ENCODE measurements at regions not wholly inside any gene's neighbourhood (a gene's known extent, or its start where the extent isn't known, plus 50 kb on each side); places are given as distances from the start of the nearest gene placed in this dataset.
"Not testable (repeated sequence)": the region's sequence is repeated elsewhere in the genome, so short reads cannot be mapped to it uniquely, and the experiment has no call there.

GRCh38 chr2:215830304-215830703 is 183.0 kb downstream of the MREG start:
- no peak for DNase-seq

GRCh38 chr2:215829261-215829660 is 184.1 kb downstream of the MREG start:
- DNase-seq = no peak

DNA sequence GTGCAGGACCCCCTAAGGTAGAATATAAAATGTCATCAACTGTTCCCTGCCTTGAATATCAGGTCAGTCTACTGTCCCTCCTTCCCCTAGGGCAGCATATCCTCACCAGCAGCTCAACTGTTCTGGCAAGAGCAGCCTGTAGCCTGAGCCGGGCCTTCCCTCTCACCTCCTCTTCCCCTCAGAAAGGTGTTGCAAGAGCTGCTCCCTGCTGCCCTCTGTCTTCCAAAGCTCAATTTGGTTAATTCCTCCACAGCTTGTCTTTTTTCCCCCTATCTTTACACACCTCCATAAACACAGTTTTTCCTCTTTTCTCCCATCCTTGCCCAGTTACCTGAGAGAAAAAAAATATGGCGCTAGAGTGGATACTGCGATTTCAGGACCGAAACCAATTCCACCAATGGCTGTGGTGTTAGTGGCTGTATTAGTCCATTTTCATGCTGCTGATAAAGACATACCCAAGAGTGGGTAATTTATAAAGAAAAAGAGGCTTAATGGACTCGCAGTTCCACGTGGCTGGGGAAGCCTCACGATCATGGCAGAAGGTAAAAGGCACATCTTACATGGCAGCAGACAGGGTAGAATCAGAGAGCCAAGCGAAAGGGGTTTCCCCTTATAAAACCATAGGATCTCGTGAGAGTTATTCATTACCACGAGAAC is 184.7 kb downstream of the MREG start:
- no peak for DNase-seq

DNA sequence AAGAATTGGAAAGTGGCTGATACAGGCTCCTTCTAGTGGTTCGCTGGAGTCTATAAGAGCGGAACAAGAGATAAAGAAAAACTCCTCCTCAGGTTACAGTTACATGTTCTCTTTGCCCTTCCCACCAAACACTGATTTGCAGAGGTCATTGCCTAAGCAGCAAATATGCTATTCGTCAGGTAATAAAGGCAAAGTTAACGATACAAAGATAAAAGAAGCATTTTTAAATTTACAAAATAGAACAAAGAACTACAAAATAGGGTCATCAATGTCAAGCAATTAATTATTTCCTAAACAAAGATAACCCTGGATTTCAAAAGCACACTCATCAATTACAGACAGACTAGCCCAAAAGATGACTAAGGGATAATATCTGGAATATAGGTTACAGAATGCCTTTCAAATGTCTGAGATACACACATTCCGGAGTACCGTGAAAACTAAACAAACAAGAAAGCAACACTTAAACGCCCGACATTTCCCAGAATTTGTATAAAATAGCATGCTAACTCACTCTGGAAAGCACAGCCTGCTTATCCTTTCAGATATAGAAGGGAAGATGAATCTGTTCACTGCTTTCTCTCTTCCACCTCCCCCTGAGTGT is 186.4 kb downstream of the MREG start:
- DNase-seq = no peak

GRCh38 chr2:215826376-215826775 is 187.0 kb downstream of the MREG start:
- no peak for DNase-seq

GRCh38 chr2:215825707-215826106 is 187.6 kb downstream of the MREG start:
- DNase-seq = no peak

DNA sequence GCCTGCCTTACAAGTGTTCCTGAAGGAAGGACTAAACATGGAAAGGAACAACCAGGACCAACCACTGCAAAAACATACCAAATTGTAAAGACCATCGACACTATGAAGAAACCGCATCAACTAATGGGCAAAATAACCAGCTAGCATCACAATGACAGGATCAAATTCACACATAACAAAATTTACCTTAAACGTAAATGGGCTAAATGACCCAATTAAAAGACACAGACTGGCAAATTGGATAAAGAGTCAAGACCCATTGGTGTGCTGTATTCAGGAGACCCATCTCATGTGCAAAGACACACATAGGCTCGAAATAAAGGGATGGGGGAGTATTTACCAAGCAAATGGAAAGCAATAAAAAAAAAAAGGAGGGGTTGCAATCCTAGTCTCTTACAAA is 192.1 kb downstream of the MREG start:
- DNase-seq = not testable (repeated sequence)

GRCh38 chr2:215819713-215820112 is 193.6 kb downstream of the MREG start:
- not testable (repeated sequence) for DNase-seq

DNA sequence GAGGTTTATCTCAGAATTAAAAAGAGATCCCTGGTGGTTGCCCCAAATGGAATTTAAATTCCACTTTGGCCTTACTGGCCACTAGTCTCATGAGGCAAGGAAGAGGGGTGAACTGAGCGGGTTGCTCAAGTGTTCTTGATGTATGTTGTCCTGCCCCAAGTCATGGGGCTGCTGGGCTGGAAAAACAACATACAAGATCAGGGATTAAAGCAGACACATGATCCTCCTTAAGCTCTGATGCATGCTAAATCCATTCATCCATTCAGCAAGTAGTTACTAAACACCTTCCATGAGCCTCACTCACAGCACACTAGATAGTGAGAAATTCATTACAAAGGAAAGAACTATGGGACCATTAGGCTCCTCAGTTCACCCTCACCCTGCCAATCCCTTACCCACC is 196.3 kb downstream of the MREG start:
- no peak for DNase-seq

DNA sequence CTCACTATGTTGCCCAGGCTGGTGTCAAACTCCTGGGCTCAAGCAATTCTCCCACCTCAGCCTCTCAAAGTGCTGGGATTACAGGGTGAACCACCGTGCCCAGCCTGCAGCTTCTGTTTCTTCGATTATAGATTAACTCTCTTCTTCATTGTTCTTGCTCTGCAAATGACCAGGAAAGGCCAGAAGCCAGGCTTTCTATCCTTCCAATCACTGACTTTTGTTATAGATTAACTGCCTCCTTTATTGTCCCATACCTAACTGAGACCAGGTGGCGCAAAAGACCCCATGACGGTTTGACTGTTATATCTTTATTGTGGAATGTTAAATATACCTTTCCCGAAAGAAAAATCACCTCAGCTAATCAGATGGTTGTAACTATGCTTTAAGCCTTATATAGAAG is 196.9 kb downstream of the MREG start:
- no peak for DNase-seq

DNA sequence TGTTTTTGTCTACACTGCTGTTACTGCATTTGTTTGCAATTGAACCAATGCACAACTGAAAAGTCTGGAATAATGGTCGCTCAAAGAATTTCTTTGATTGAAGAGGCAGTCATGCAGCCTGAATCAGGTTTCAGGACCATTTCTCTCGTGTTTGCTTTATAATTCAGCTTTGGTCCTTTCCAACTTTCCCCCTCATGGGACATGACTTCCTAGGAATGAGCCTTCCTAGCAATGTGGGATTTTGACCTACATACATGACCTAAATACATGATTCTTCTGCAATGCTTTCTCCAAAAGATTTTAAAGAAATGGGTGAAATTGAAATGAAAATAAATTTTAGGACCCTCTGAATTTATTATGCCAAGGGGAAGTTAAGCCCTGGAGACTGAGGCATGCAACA is 197.4 kb downstream of the MREG start:
- DNase-seq = no peak

DNA sequence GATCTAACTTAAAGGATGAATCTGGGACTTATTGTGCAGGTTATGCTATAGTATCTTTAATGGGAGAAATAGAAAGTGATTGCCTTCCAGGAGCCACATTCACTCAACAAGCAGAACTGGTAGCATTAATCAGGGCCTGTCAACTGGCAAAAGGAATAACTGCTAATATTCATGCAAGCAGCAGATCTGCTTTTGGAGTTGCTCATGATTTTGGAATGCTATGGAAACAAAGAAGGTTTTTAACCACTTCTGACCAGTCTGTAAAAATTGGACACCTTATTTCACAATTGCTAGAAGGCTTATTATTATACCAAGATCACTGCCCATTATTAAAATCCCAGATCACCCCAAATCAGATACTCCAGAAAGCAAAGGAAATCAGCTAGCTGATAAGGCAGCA is 200.4 kb downstream of the MREG start:
- no peak for DNase-seq

GRCh38 chr2:215811409-215812345 is 201.7 kb downstream of the MREG start:
- no peak for DNase-seq

DNA sequence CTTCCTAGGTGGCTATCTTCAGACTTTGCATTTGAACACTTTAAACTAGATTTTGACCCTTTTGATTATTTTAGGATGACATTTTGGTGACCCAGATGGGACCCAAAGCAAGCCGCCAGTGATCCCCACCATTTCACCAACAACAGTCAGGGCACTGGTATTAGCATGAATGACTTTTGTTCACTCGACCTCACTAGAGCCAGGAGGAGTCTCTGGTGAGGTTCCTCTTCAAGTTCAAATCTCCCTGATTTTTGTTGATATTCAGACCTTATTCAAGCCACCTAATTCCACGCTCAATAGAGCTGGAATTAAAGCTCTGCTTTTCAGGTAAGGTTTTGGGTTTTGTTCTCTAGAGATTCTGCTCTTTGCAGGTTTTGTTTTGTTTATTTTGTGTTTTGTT is 202.3 kb downstream of the MREG start:
- DNase-seq = no peak

GRCh38 chr2:215808996-215809395 is 204.4 kb downstream of the MREG start:
- DNase-seq = no peak

GRCh38 chr2:215808194-215808593 is 205.2 kb downstream of the MREG start:
- DNase-seq = no peak

- no peak for DNase-seq
Observed at GRCh38 chr2:215805493-215805892, 207.9 kb downstream of the MREG start.

GRCh38 chr2:215803150-215803549 is 210.2 kb downstream of the MREG start:
- no peak for DNase-seq

DNA sequence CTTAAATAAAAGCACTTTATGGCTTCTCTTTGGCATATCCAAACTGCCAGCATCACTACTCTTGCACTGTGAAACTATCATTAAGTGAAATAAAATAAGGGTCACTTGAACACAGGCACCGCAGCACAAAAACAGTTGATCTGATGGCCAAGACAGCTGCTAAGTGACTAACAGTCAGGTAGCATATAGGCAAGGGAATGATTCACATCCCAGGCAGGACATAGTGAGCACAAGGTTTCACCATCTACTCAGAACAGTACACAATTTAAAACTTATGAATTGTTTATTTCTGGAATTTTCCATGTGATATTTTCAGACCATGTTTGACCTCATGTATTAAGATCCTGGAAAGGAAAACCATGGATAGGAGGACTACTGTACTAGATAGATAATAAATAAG is 214.2 kb downstream of the MREG start:
- DNase-seq = no peak

GRCh38 chr2:215797676-215798075 is 215.7 kb downstream of the MREG start:
- DNase-seq = no peak

DNA sequence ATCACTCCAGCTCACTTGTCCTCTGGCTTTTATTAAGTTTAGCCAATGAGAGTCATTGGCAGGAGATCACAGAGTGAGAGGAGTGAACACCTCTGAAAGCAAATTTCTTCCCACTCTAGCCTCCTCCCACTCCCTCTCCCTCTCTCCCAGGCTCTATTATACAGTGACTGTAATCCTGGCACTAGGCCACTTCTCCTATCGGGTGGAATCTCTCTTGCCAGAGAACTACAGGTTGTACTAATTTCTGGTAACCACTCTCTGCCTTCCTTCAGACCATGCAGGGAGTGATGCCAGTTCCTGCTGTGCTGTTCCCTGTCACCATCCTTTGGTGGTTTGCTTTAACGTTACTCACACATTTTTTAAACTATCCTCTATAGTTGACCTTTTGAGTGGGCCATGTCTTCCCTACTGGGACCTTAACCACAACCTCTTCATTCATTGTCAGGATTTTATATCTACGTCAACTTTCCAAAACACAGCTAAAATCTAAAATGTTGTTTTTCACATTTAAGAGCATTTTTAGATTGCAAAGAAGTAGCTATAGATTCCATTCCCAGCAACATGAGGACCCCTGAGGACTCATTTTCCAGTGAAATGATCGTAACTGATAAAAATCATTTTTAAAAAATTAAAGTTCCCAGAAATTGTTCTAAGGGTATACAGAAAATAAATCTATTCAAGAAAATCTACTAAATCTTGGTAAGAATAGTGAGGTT is 217.1 kb downstream of the MREG start:
- no peak for DNase-seq

DNA sequence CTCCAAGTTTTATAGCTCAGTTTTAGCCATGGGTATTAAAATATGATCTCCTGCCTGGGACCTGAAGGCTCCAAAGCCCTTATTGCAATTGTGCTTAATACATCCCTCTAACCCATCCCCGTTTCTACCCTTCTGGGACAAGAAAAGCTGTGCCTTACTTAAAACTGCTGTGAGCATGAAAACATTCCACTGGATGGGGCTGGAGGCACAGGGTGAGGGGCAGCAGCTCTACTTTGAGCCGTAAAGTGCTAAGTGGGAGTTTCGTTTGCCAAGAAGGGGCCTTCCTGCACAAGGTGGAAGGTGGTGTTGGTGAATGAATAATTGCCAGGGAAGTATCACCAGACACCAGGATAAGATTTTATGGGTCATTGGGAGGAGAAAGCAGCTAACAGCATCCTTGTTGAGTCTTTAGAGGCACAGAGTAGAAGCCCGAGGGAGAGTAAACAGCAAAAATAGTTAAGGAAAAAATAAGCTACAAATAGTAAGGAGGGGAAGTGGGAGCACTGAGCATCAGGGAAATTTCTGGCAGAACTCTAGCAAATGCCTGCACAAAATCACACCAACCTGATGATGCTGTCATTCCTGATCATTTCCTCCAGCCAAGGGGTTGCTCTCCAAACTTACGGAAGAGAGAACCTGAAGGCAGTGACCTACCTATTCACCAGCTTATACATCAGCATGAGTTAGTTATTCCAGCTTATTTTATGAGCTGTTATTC is 218.4 kb downstream of the MREG start:
- no peak for DNase-seq

All from DMS79 treated with DMSO at 0.1 percent for 48 hours (cell line).